NCI-H146 (cell line): ENCODE measurements at regions not wholly inside any gene's neighbourhood (a gene's known extent, or its start where the extent isn't known, plus 50 kb on each side); places are given as distances from the start of the nearest gene placed in this dataset.

Source experiments
- DNase-seq: peaks from one replicate; lab custom pipeline; 2025; lab: John Stamatoyannopoulos, UW

DNA sequence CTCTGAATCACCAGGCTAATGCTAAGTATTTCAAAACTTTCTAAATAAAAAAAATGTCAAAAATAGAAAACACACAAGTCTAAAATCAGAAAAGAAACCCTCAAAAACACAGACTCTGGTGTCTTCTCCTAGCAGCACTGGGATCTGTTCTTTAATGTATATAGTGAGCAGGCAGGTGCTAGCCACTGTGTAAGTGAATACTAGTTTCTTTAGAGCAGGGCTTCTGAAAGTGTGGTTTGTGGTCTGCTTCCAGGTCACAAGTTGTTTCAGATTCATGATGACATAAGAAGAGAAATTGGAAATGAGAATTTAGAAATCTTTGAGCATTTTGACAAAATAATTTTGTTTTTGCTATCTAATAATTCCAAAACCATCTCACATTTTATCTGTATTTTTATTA, 763.1 kb downstream of the USP25 start:
- DNase-seq, result no peak

DNA sequence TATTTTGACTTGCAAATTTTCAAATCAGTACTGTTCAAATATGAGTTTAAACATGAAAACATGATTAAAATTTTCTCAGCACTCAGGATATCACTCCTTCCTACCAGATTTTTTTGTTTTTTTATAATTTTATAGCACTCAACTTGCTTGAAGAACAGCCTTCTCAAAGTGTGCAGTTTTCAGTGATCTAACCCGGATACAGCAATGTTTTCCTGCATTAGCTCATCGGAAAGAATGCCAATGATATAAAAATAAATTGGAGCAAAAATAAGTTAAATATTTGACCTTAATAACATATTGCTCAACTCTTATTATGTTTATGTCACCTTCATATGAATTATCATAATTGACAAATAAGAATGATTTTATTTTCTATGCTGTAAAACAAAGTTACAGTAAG, 766.8 kb downstream of the USP25 start:
- no peak for DNase-seq

DNA sequence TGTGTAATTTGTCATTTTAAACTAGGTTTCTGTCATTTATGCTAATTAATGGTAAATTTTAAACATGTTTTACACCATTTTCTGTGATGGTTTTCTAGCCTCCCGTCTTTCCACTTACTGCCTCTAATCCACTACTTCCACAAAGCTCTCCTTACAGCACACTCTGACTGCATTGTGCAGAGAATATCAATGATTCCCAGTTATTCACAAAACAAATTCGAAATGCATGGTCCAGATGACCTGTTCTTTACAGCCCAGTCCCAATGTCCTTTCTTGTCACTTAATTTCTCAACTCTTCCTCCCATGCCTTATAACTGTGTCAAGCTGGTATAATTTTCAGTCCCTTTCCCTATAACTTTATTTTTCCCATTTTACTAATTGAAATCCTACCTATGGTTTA, 770.5 kb downstream of the USP25 start:
- no peak for DNase-seq

DNA sequence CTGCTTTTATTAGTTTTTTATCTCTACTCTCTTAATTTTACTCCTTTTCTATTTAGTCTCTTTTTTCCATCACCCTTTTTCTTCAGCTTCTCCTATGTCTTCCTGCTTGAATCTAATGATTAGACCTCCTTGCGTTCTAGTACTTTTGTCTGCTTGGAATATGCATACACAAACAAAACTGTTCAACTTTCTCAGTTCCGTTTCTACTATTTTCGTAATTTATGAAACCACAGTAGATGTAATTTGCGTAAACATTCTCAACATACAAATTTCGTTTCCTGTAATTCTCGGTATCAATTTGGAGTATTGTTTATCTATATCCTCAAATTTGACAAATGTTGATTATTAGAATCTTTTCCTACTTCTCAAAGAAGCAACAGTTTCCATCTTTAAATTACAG, 772.5 kb downstream of the USP25 start:
- DNase-seq, result no peak

DNA sequence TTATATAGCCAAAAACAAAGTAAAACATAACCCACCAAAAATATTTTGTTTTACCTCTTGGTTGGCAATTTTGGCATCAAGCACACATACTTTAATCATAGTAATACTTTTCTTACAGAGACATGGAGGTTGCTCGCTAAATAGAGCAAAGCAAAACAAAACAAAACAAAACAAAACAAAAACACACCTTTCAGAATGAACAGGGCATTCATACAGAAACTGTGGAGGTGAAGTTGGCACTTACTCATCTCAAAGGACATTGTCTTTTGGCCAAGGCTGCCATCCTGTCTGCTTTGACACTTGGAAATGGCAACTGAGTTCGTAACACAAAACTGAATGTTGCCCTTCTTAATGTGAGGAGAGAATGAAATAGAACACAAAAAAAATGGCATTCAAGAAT, 773.1 kb downstream of the USP25 start:
- DNase-seq, result no peak

DNA sequence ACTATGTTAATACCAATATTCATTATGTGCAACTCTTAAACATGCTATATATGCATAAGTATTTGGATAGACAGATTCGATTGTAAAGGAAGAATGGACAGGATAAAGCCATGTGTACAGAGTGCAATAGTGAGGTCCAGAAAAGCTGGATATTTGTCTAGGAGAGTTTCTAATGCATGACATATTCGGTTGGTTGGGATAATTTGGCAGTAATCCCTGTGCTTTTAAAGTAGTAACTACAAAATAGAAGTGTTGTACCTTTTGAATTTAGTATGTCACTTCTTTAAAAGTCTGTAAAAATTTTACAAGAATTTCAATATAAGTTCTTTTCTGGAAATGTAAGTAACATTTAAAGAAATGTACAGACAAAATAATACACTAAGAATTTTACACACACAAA, 774.5 kb downstream of the USP25 start:
- DNase-seq, result no peak

DNA sequence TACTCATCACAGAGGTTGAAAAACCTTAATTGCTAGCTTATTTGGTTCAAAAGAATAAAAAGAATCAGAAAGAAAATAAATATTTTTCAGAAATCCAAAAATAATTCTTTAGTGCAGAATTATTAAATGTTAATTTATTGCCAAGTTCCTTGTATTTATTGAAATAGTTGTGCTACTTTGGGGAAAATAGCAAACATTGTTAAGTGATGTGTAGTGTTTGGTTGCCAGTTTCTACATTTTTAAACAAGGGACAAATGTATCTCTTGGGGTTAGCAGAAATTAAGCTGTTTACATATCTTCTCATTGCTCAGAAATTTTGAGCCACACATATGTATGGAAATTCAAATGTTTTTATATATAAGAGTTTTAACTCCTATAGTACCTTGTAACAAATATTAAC, 775.0 kb downstream of the USP25 start:
- no peak for DNase-seq

DNA sequence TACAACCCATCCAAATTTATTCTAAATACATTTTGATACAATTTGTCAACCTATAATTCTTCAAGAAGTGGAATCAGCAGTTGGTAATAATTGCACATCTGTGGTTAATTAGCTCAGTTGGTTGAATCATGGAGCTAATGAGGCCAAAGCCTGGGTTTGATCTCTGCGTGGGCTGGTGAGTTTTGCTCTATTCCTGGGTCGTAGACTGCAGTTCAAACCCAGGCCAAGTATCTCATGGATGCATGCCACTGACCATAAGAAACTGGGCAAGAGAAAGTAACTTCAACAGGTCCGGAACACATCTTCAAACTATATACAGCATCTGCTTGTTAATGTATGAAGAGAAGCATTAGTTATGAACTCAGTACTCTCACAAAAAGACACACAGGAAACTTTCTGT, 779.7 kb downstream of the USP25 start:
- no peak for DNase-seq

DNA sequence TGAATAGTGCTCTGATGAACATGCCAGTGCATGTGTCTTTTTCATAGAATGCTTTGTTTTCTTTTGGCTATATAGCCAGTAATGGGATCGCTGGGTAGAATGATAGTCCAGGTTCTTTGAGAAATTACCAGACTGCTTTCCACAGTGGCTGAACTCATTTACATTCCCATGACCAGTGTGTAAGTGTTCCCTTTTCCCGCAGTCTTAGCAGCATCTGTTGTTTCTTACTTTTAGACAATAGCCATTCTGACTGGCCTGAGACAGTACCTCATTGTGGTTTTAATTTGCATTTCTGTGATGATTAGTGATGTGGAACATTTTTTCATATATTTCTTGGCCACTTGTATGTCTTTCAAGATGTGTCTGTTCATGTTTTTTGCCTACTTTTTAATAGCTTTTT, 784.5 kb downstream of the USP25 start:
- DNase-seq, result no peak

DNA sequence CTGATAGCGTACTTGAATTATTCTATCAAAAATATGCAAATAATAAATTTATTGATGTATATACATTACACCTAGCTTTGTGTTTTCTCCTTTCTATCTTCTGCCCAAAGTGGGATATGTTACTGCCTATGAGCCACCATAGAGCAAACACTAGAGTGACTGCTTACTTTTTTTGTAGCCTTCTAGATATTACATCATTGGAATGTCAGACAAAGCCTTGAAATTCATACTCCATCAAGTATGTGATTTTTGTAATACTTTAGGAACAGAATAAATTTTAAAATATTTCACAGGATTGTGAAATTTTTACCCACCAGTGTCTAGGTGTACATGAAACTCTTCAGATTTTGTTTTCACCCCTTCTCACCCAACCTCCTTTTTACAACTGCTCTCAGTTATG, 787.6 kb downstream of the USP25 start:
- DNase-seq, result no peak

DNA sequence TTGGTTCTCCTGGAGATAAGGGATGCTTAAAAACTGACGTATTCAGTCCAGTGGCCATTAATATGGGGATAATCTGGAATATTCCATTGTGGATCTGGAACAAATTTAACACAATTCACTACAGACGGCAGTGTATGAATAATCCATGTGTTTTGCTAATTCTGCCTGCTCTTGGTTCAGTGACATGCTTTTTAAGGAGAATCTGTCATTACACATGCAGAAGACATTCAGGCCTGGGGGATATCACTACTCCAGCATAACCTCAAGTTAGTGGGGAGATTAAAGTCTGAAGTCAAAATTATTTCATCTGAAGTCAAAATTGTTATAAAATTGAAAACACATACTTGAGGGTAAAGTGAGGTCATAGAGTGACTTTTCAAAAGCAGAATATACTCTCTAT, 789.3 kb downstream of the USP25 start:
- no peak for DNase-seq

DNA sequence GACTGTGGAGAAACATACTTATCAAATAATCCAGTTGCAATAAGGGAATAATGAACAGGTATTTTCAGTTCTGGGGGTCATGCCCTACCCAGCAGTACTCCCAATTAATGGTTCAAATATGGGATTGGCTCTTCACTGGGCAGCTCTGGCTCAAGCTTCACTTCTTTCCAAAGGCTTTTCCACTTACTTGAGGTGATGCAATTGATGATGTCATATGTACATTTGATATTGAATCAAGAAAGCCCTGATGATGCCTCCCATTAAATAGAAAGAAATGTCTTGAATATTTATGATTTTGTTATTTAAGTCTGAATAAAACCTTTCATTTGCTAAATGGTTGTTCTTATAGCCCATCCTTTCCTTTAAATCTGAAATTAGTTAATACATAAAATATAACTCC, 789.9 kb downstream of the USP25 start:
- no peak for DNase-seq

DNA sequence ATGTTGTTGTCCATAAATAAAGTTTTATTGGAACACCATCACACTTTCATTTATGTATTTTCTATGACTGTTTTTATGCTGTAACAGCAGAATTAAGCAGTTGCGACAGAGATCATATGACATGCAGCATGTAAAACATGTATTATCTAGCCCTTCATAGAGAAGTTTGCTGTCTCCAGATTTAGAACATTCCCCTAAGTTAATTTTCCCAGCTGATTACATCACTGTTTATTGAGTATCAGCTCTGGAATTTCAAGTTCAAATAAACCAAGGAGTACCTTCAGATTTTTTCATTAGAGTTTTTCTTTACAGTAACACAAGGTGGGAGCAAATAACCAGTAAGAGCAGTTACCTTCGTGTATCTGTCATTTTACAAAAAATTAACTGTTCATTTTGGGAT, 792.8 kb downstream of the USP25 start:
- no peak for DNase-seq

DNA sequence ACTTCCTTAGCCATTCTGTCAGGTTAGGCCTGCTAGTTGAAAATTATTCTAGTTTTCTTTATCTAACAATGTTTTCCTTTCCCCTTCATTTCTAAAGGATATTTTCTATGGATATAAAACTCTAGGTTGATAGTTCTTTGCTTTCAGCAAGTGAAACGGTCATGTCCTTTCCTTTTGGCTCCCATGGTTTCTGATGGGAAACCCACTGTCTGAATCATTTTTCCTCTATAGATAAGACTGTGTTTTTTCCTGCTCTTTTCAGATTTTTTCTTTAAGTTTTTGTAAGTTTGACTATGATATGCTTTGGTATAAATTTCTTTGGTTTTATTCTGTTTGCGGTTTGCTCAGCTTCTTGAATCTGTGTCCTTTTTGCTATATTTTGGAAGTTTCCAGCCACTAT, 800.9 kb downstream of the USP25 start:
- DNase-seq, result no peak

DNA sequence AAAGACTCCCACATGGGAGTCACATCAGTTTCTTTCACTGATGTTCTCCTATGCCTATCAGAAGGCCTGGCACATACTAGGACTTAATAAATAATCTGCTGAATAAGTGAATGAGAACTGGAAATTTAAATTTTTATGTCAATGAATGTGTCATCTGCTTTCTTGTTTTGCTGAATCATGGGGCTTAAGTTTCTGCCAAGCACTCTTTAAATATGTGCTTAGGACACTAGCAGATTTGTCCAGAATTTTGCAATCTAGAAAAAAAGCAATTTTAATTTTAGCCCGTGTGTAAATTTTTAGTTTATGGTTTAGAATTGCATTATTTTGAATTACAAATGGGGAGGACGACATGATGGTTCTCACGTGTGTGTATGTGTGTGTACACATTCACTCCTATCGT, 803.1 kb downstream of the USP25 start:
- no peak for DNase-seq

DNA sequence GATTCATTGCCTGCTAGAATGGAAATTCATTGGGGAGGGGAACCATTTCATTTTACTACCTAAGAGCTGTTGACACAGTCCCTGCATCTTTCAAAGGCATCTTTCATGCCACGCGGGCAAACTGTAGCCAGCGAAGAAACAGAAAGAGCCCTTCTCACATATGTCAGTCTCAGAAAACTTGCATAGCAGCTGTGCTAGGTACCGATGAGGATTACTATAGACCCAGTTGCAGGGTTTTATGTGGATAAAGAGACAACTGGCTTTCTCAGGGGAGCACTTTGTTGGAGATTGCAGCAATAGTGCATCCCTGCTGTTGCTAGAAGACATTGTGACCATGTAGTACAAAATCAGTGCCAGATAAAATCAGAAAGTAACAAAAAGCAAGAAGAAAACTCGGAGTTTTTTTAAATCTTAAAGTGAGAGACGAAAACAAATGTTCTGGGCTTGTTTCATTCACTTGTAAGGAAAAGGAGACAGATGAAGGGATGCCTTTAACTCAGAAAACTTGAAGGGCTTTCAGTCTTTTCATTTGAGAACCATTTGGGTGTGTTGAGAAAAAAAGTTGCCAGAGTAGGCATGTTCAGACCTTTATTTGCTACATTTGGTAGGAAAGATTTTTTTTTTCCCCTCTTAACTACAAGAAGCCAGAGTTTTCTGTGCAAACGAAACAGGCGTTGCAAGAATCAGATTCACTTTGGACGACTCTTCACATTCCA, 804.1 kb downstream of the USP25 start:
- DNase-seq, result no peak

DNA sequence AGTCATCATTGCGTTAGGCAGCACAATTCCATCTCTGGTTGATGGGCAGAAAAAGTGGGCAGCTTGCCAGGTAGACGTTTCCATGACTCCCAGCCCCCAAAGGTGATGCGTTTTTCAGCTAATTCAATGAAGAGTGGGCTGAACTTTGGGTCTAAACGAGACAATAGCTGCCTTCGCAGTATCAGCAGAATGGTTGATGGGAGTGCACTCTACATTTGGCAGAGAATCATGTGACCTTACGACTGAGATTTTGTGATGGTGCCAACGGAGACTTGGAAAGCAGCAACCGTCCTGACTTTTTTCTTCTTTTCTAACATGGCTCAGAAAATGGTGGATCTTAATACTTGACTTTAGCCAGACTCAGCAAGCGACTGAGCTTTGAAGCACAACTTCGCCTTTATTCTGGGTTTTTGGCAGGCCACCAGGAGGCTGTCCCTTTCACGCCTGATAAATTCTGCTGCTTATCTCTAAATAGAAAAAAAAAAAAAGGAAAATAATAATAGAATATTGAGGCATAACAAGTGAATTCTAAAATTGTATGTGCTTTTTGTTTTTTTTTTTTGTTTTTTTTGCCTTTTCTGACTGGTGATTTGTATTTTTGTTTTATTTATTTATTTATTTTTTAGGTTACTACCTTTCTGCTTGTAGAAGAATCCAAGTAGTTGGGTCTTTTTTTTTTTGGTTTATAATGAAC, 804.8 kb downstream of the USP25 start:
- DNase-seq, result no peak

DNA sequence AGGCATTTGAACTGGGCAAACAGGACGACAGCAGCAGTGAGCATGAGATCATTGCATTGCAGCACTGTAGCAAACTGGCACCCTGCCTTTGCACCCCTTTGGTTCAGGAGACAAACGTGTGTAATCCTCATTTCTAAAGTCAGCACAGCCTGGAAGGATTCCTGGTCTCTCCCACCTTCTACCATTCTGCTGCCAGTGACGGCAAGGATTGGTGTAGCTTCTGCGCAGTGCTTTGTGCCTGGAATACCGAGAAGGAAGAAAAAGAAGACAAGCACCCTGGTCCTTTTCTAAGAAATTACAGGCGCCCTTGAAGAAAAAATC, 805.3 kb downstream of the USP25 start:
- DNase-seq, result no peak

DNA sequence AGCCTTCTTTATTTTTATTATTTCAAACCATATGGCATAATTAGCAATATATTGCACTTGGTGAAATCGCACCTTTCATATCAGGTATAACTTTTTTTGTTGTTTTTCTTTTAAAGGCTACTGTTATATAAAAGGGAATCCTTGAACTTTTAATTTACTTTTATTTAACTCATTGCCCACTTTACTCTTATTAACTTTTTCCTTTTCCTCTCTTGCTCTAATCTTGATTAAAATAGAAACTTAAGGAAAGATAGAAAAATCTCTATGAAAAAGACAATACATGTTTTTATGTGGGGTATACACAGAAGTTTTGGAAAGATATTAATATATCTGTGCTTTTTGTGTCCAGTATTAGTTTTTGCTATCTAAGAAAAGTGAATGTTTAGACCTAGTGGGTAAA, 805.8 kb downstream of the USP25 start:
- no peak for DNase-seq

DNA sequence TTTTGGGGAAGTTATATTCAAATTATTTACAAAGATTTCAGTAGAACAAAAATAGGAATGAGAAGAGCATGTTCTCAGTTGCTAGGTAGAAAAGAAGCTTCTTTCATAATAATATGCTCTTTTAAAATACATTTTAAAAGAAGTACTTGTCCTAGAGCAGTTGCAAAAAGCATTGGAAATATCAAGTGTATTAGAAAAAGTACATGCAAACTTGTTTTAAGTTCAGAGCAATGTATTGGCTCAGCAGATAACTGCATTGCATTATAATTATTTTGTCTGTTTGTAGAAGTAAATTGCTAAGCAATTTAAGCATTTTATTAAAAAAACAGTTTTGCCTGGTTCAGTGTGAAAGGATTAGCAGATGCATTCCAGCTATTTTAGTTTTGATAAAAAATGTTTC, 806.4 kb downstream of the USP25 start:
- no peak for DNase-seq

DNA sequence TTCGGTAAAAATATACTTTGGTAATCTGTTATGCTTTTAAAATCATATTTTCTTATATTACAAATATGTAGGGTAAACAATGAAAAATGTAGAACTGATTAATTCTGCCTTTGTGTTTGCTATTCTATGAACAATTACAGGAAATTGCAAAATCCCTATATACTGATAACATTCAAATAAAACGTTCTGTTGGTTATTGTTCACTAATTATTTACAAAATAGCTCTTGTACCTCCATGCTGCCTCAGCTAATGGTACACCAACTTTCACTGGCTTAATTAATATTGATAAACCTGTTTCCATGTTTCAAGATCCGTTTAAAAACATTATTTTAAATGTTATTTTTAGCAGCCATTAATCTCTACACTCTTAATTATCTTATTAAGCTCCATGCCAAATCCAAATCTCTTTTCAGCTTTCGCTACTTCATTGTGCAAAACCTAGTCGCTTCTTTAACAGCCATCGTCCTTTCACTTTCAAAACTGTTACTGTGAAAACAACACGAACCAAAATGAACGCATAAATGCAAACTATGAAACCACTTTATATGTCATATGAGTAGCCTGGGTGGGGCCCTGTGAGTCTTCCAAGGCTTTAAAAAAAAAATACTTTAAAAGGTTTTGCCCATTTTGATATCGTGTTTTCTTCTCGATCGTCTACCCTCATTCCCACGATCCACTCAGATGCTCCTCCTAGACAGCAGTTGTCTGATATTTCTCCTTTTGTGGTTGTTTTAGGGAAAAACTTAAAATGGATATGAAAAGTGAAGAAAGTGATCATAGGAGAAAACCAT, 807.1 kb downstream of the USP25 start:
- DNase-seq, result no peak

DNA sequence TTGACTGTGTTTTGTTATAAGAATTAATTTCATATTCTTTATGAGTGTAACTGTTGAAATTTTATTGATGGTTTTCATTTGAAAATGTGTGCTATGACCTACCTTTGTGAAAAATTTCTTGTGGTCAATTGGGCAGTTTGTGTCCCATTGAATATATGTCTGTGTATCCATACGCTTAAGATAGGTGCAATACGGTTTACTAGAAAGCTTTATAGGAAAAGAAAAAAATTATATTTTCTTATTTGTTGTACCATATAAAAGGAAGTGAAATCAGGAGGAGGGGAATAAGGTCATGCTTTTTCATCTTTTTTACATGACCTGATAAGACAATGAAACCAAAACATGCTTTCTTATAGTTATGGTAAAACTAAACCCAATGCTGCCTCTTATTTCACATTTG, 807.7 kb downstream of the USP25 start:
- DNase-seq, result no peak

DNA sequence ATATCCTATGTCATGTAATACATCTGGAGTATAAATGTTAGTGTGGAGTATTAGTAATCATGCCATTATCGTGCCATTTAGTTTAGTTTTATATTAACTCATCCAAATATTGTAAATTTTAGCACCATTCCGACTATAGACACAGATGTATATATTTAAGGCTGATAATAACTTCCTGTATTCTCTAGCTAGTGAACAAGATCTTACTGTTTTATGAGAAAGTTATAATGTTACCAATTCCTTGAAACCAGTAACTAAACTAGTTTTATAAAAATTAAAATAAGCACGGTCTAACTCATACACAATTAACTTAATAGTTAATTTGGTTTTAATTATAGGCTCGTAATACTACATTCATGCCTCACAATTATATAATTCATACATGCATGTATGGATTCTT, 808.6 kb downstream of the USP25 start:
- DNase-seq, result no peak
